ENCODE measurements at regions not wholly inside any gene's neighbourhood (a gene's known extent, or its start where the extent isn't known, plus 50 kb on each side); places are given as distances from the start of the nearest gene placed in this dataset.

GRCh38 chr2:185255566-185255965, 483.0 kb upstream of the FSIP2 start (continued):
- TF ChIP-seq YY1 (IDR thresholded peaks at IDR 0.05; ENCODE audit: low read depth, low read length) (no peak), HDAC6 (IDR thresholded peaks at IDR 0.05; ENCODE audit: low read depth, low read length) (no peak), RXRA (IDR thresholded peaks at IDR 0.05; ENCODE audit: insufficient read depth, low read depth, low read length) (no peak), CREB1 (IDR thresholded peaks at IDR 0.05) (no peak), SIN3A (conservative IDR thresholded peaks at IDR 0.05 in 1 of 2, IDR thresholded peaks at IDR 0.05 in 1 of 2; ENCODE audit: low read depth in 1 of 2, low read length in 2 of 2) (no peak), SRF (IDR thresholded peaks at IDR 0.05; ENCODE audit: low read depth, low read length) (no peak), PHF8 (conservative IDR thresholded peaks at IDR 0.05; ENCODE audit: low read depth, low read length) (no peak), SUZ12 (IDR thresholded peaks at IDR 0.05; ENCODE audit: low read length) (no peak), SIX5 (IDR thresholded peaks at IDR 0.05; ENCODE audit: low read depth, low read length) (no peak), CHD1 (IDR thresholded peaks at IDR 0.05; ENCODE audit: low read depth, low read length) (no peak), SIRT6 (IDR thresholded peaks at IDR 0.05; ENCODE audit: low read length) (no peak), GTF2F1 (IDR thresholded peaks at IDR 0.05; ENCODE audit: borderline replicate concordance, low read depth, low read length) (no peak), TAF7 (optimal IDR thresholded peaks at IDR 0.05; ENCODE audit: borderline replicate concordance, low read depth, low read length) (no peak), TBP (IDR thresholded peaks at IDR 0.05; ENCODE audit: low read depth, low read length) (no peak), SAP30 (IDR thresholded peaks at IDR 0.05; ENCODE audit: insufficient read depth, insufficient replicate concordance, low read length) (no peak), EP300 (IDR thresholded peaks at IDR 0.05; ENCODE audit: borderline replicate concordance in 1 of 2, low read depth in 2 of 2, low read length in 2 of 2) (no peak)
- TF ChIP-seq, protein P1, sequence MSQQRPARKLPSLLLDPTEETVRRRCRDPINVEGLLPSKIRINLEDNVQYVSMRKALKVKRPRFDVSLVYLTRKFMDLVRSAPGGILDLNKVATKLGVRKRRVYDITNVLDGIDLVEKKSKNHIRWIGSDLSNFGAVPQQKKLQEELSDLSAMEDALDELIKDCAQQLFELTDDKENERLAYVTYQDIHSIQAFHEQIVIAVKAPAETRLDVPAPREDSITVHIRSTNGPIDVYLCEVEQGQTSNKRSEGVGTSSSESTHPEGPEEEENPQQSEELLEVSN (IDR thresholded peaks at IDR 0.05), result no peak
- TF ChIP-seq, protein P2, sequence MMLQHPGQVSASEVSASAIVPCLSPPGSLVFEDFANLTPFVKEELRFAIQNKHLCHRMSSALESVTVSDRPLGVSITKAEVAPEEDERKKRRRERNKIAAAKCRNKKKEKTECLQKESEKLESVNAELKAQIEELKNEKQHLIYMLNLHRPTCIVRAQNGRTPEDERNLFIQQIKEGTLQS (IDR thresholded peaks at IDR 0.05; ENCODE audit: insufficient read depth, low read depth, low read length), result no peak

Data from H1 (cell line).